ENCODE measurements at regions not wholly inside any gene's neighbourhood (a gene's known extent, or its start where the extent isn't known, plus 50 kb on each side); places are given as distances from the start of the nearest gene placed in this dataset.

GRCh38 chrX:99698451-99698850 is 711.6 kb downstream of the PCDH19 start:
- H3K4me1 ChIP-seq (ENCODE audit: control insufficient read depth, extremely low read depth, insufficient read depth, low read length) = no peaks in the 10 kb centered on the region
- no peak for FAIRE-seq
- no peak for DNase-seq (ENCODE audit: low read depth, low spot score)

GRCh38 chrX:99663136-99663535 is 746.9 kb downstream of the PCDH19 start:
- Histone ChIP-seq H3K9ac (ENCODE audit: control insufficient read depth, extremely low read depth, insufficient read depth, low read length) (no peak overlapping the region), H3K79me2 (ENCODE audit: control insufficient read depth, insufficient read depth, low read length) (no peaks in the 10 kb centered on the region), H3K27ac (ENCODE audit: control insufficient read depth, insufficient read depth, low read length) (no peak overlapping the region), H3K36me3 (ENCODE audit: control insufficient read depth in 2 of 2, extremely low read depth in 1 of 2, insufficient read depth in 2 of 2, low read length in 2 of 2) (no peaks in the 10 kb centered on the region), H3K9me1 (ENCODE audit: control insufficient read depth, extremely low read depth, insufficient read depth, low read length) (no peaks in the 10 kb centered on the region), H3K4me1 (ENCODE audit: control insufficient read depth, extremely low read depth, insufficient read depth, low read length) (no peaks in the 10 kb centered on the region), H3K4me3 (ENCODE audit: control insufficient read depth in 2 of 3, extremely low read depth in 1 of 3, insufficient read depth in 2 of 3, low read depth in 1 of 3, low read length in 3 of 3) (no peak overlapping the region), H3K9me3 (ENCODE audit: control insufficient read depth, low read depth, low read length) (no peaks in the 10 kb centered on the region), H2AFZ (ENCODE audit: control insufficient read depth, low read length) (no peak overlapping the region), H3K4me2 (ENCODE audit: control insufficient read depth, extremely low read depth, insufficient read depth, low read depth, low read length) (no peak overlapping the region), H4K20me1 (ENCODE audit: control insufficient read depth, extremely low read depth, insufficient read depth, low read length) (no peaks in the 10 kb centered on the region), H3K27me3 (ENCODE audit: control insufficient read depth, extremely low read depth, insufficient read depth, low read length) (no peaks in the 10 kb centered on the region)
- no peak for FAIRE-seq
- TF ChIP-seq EZH2 (IDR thresholded peaks at IDR 0.05; ENCODE audit: low read length) (no peak), CTCF (optimal IDR thresholded peaks at IDR 0.05 in 1 of 3, IDR thresholded peaks at IDR 0.05 in 1 of 3, conservative IDR thresholded peaks at IDR 0.05 in 1 of 3; ENCODE audit: extremely low read depth in 1 of 3, insufficient read depth in 2 of 3, low read length in 3 of 3) (no peak)
- dilution Hi-C loops (cut with MboI; ENCODE audit: extremely low pct_ligation_motif_present, low sequenced_read_pairs) = no loop called here
- DNase-seq (ENCODE audit: low read depth, low spot score) = no peak

More at GRCh38 chrX:99698451-99698850, 711.6 kb downstream of the PCDH19 start:
- no peak for TF ChIP-seq CTCF (optimal IDR thresholded peaks at IDR 0.05 in 1 of 3, IDR thresholded peaks at IDR 0.05 in 1 of 3, conservative IDR thresholded peaks at IDR 0.05 in 1 of 3; ENCODE audit: extremely low read depth in 1 of 3, insufficient read depth in 2 of 3, low read length in 3 of 3)
- TF ChIP-seq EZH2 (IDR thresholded peaks at IDR 0.05; ENCODE audit: low read length) = no peak
- H3K27ac ChIP-seq (ENCODE audit: control insufficient read depth, insufficient read depth, low read length) = no peak overlapping the region
- no peaks in the 10 kb centered on the region for H3K36me3 ChIP-seq (ENCODE audit: control insufficient read depth in 2 of 2, extremely low read depth in 1 of 2, insufficient read depth in 2 of 2, low read length in 2 of 2)
- no peaks in the 10 kb centered on the region for H3K79me2 ChIP-seq (ENCODE audit: control insufficient read depth, insufficient read depth, low read length)
- no peaks in the 10 kb centered on the region for H3K9me1 ChIP-seq (ENCODE audit: control insufficient read depth, extremely low read depth, insufficient read depth, low read length)
- H3K9me3 ChIP-seq (ENCODE audit: control insufficient read depth, low read depth, low read length) = no peaks in the 10 kb centered on the region
- H3K9ac ChIP-seq (ENCODE audit: control insufficient read depth, extremely low read depth, insufficient read depth, low read length) = no peak overlapping the region
- dilution Hi-C loops (cut with MboI; ENCODE audit: extremely low pct_ligation_motif_present, low sequenced_read_pairs) = no loop called here
- H3K4me3 ChIP-seq (ENCODE audit: control insufficient read depth in 2 of 3, extremely low read depth in 1 of 3, insufficient read depth in 2 of 3, low read depth in 1 of 3, low read length in 3 of 3) = no peak overlapping the region
- no peaks in the 10 kb centered on the region for H4K20me1 ChIP-seq (ENCODE audit: control insufficient read depth, extremely low read depth, insufficient read depth, low read length)
- H3K27me3 ChIP-seq (ENCODE audit: control insufficient read depth, extremely low read depth, insufficient read depth, low read length) = no peaks in the 10 kb centered on the region
- H3K4me2 ChIP-seq (ENCODE audit: control insufficient read depth, extremely low read depth, insufficient read depth, low read depth, low read length) = no peak overlapping the region
- no peak overlapping the region for H2AFZ ChIP-seq (ENCODE audit: control insufficient read depth, low read length)

All from keratinocyte (primary cell).